PC-9 (cell line): ENCODE measurements at regions not wholly inside any gene's neighbourhood (a gene's known extent, or its start where the extent isn't known, plus 50 kb on each side); places are given as distances from the start of the nearest gene placed in this dataset.

Experiments
- BruUV-seq: library from RNA; stranded (reverse); fragments of 400-500 nt; replicated peaks from 2 replicates; lab custom pipeline; 2021; lab: Mats Ljungman, UMichigan
- CTCF ChIA-PET: fragments of 300-600 bp; sonication (Branson Sonifier 250); formaldehyde crosslinking; loops from one replicate; lab custom pipeline; 2022; ENCODE audit warnings: antibody characterized with exemption; lab: Charles Lee
- POLR2A ChIA-PET: fragments of 300-600 bp; sonication (Branson Sonifier 250); formaldehyde crosslinking; loops from one replicate; lab custom pipeline; 2022; ENCODE audit warnings: antibody characterized with exemption; ENCODE audit not compliant: unreplicated experiment; lab: Charles Lee
- DNase-seq, 2 experiments: peaks; one replicate each; pipeline versions ENCODE4 v3.0.0 to v3.0.0-alpha.2; 2015 to 2022; ENCODE audit warnings: mixed read lengths in 1 of 2
- H2AFZ ChIP-seq: fragments of 200-600 bp; sonication (generic); 2 replicates; pipeline ENCODE4 v1.8.1; 2017; ENCODE audit warnings: antibody characterized with exemption
- H3F3A ChIP-seq: fragments of 200-600 bp; sonication (generic); 2 replicates; pipeline ENCODE4 v1.8.1; 2017; ENCODE audit warnings: antibody characterized with exemption, mild to moderate bottlenecking, low read depth; ENCODE audit not compliant: insufficient read depth
- H3K27ac ChIP-seq: fragments of 200-600 bp; sonication (generic); 2 replicates; pipeline ENCODE4 v1.6.1; 2016; ENCODE audit warnings: mixed run types
- H3K27me3 ChIP-seq: fragments of 200-600 bp; sonication (generic); 2 replicates; pipeline ENCODE4 v1.6.1; 2016; ENCODE audit warnings: low read depth, mixed run types; ENCODE audit not compliant: insufficient read depth
- H3K36me3 ChIP-seq: fragments of 200-600 bp; sonication (generic); 2 replicates; pipeline ENCODE4 v1.6.1; 2016; ENCODE audit warnings: low read depth, mixed run types
- H3K4me1 ChIP-seq: fragments of 200-600 bp; sonication (generic); replicated peaks from 2 replicates; pipeline ENCODE4 v1.6.1; 2016; ENCODE audit warnings: mixed run types; ENCODE audit not compliant: insufficient read depth
- H3K4me2 ChIP-seq: fragments of 200-600 bp; sonication (generic); 2 replicates; pipeline ENCODE4 v1.6.1; 2017; ENCODE audit warnings: mixed run types
- H3K4me3 ChIP-seq: fragments of 200-600 bp; sonication (generic); 2 replicates; pipeline ENCODE4 v1.6.1; 2016; ENCODE audit warnings: mixed run types
- H3K79me2 ChIP-seq: fragments of 200-600 bp; sonication (generic); 2 replicates; pipeline ENCODE4 v1.6.1; 2017; ENCODE audit warnings: low read depth, mixed run types
- H3K9me2 ChIP-seq: fragments of 200-600 bp; sonication (generic); 2 replicates; pipeline ENCODE4 v1.8.1; 2017; ENCODE audit warnings: mild to moderate bottlenecking; ENCODE audit not compliant: insufficient read depth
- H3K9me3 ChIP-seq: fragments of 200-600 bp; sonication (generic); 2 replicates; pipeline ENCODE4 v1.8.1; 2016; ENCODE audit warnings: low read depth; ENCODE audit not compliant: insufficient read depth
- H4K20me1 ChIP-seq: fragments of 200-600 bp; sonication (generic); 2 replicates; pipeline ENCODE4 v1.8.1; 2017; ENCODE audit not compliant: insufficient read depth
- EZH2 ChIP-seq: fragments of 200-600 bp; sonication (generic); IDR thresholded peaks from 2 replicates; pipeline ENCODE4 v1.8.0; 2017; ENCODE audit warnings: antibody characterized with exemption, low read depth
- intact Hi-C: fragments of 100-400 bp; cut with micrococcal nuclease; formaldehyde crosslinking; loops from one replicate; pipeline ENCODE4 v1.10.0; 2022; ENCODE audit not compliant: unreplicated experiment
- TF ChIP-seq, protein P1 (sequence below): fragments of 200-600 bp; sonication (generic); conservative IDR thresholded peaks from 2 replicates; pipeline ENCODE4 v1.6.1; 2017; ENCODE audit warnings: mixed run types, antibody characterized with exemption, mild to moderate bottlenecking, moderate library complexity

GRCh38 chr18:30352551-30353168 is 689.9 kb downstream of the DSC3 start:
- POLR2A ChIA-PET: no interaction called here
- no peaks in the 10 kb centered on the region for H3K9me3 ChIP-seq
- H3K4me3 ChIP-seq: no peak overlapping the region
- no TSS peak for BruUV-seq
- no peaks in the 10 kb centered on the region for H3F3A ChIP-seq
- H3K36me3 ChIP-seq: no peaks in the 10 kb centered on the region
- no peaks in the 10 kb centered on the region for H3K4me1 ChIP-seq
- no peaks in the 10 kb centered on the region for H3K27me3 ChIP-seq
- no peak overlapping the region for H3K27ac ChIP-seq
- CTCF ChIA-PET: no interaction called here
- TF ChIP-seq, protein P1, sequence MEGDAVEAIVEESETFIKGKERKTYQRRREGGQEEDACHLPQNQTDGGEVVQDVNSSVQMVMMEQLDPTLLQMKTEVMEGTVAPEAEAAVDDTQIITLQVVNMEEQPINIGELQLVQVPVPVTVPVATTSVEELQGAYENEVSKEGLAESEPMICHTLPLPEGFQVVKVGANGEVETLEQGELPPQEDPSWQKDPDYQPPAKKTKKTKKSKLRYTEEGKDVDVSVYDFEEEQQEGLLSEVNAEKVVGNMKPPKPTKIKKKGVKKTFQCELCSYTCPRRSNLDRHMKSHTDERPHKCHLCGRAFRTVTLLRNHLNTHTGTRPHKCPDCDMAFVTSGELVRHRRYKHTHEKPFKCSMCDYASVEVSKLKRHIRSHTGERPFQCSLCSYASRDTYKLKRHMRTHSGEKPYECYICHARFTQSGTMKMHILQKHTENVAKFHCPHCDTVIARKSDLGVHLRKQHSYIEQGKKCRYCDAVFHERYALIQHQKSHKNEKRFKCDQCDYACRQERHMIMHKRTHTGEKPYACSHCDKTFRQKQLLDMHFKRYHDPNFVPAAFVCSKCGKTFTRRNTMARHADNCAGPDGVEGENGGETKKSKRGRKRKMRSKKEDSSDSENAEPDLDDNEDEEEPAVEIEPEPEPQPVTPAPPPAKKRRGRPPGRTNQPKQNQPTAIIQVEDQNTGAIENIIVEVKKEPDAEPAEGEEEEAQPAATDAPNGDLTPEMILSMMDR: no peak
- TF ChIP-seq EZH2: no peak
- no peak overlapping the region for H3K4me2 ChIP-seq
- no peaks in the 10 kb centered on the region for H4K20me1 ChIP-seq
- intact Hi-C loops: no loop called here
- H2AFZ ChIP-seq: no peak overlapping the region
- H3K79me2 ChIP-seq: no peaks in the 10 kb centered on the region
- H3K9me2 ChIP-seq: no peaks in the 10 kb centered on the region
- no peak for DNase-seq

DNA sequence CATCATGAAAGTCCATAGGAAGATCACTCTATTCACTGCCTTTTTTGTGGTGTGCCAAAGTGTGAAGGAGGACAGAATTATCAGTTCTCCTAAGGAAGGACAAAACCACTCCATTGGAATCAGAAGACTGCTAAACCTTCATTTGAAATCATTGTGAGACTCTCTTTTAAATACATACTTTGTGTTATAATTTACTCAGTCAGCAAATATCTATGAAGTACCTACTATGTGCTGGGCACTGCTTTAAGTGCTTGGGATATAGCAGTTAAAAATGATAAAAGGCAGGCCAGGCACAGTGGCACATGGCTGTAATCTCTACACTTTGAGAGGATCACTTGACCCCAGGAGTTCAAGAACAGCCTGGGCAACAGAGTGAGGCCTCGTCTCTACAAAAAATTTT is 692.3 kb downstream of the DSC3 start:
- H2AFZ ChIP-seq: no peak overlapping the region
- TF ChIP-seq, protein P1: no peak
- no peak for TF ChIP-seq EZH2
- no peak for DNase-seq
- BruUV-seq: no TSS peak
- ChIA-PET CTCF (no interaction called here), POLR2A (no interaction called here)
- no peaks in the 10 kb centered on the region for H3K27me3 ChIP-seq
- H3K27ac ChIP-seq: no peak overlapping the region
- intact Hi-C loops: no loop called here
- no peaks in the 10 kb centered on the region for H3K79me2 ChIP-seq
- no peaks in the 10 kb centered on the region for H3K4me1 ChIP-seq
- no peaks in the 10 kb centered on the region for H3K9me2 ChIP-seq
- H3K4me2 ChIP-seq: no peak overlapping the region
- no peak overlapping the region for H3K4me3 ChIP-seq
- H3K36me3 ChIP-seq: no peaks in the 10 kb centered on the region
- H3K9me3 ChIP-seq: no peaks in the 10 kb centered on the region
- no peaks in the 10 kb centered on the region for H3F3A ChIP-seq
- no peaks in the 10 kb centered on the region for H4K20me1 ChIP-seq

- no TSS peak for BruUV-seq
- H3K36me3 ChIP-seq: no peaks in the 10 kb centered on the region
- CTCF ChIA-PET: no interaction called here
- intact Hi-C loops: no loop called here
- H4K20me1 ChIP-seq: no peaks in the 10 kb centered on the region
- H3F3A ChIP-seq: no peaks in the 10 kb centered on the region
- DNase-seq: no peak
- POLR2A ChIA-PET: no interaction called here
- H3K27ac ChIP-seq: no peak overlapping the region
- H3K4me1 ChIP-seq: no peaks in the 10 kb centered on the region
- no peaks in the 10 kb centered on the region for H3K9me2 ChIP-seq
- no peak overlapping the region for H3K4me3 ChIP-seq
- H3K9me3 ChIP-seq: no peaks in the 10 kb centered on the region
- H3K4me2 ChIP-seq: no peak overlapping the region
- TF ChIP-seq, protein P1: no peak
- no peak for TF ChIP-seq EZH2
- H3K79me2 ChIP-seq: no peaks in the 10 kb centered on the region
- H2AFZ ChIP-seq: no peak overlapping the region
- no peaks in the 10 kb centered on the region for H3K27me3 ChIP-seq
These were observed 699.5 kb downstream of the DSC3 start for GRCh38 chr18:30343090-30343489.
